ENCODE measurements at regions not wholly inside any gene's neighbourhood (a gene's known extent, or its start where the extent isn't known, plus 50 kb on each side); places are given as distances from the start of the nearest gene placed in this dataset.
A peak's percentile ranks its signal among the peaks of the same experiment; 100 is the strongest.

DNA sequence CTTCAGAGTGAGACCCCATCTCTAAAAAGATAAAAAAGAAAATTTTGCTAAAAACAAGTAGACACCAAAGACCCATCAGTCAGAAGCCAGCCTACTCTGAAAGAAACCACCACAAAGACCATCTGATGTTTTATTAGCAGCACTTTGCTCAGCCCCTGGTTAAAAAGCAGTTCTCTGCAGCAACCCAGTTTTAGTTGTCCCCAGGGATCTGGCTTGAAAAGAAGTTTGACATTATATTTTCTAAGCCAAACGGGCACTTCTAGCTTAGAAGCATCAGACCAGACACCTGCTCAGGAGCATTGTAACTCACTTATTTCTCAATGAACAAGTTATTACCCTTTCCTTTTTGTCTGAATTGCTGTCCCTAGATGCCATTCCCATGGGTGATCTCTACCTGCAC lies 164.2 kb upstream of the ETAA1 start:
- no peak for DNase-seq

DNA sequence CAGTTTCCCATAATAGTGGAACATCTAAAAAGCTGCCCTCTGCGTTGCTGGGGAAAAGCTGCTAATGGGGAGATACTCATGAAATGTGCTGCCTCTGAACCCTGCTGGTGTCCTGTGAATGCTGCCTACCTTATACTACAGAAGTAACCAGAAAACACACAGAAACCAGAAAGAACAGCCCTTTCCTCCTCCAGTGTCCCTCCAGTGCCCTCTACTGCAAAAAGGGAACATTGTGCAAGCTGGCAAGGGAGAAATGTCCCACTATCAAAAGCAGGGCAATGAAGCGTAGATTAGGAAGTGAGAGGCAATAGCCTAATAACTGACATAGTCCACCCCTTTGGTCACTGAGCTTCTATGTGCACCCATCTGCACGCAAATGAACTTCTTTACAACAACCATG lies 162.7 kb upstream of the ETAA1 start:
- DNase-seq: peak in 1 of 3 donors; percentile 14

- no peak for DNase-seq
Measured at GRCh38 chr2:67237288-67237687, 159.8 kb upstream of the ETAA1 start.

- no peak for DNase-seq
Measured at GRCh38 chr2:67240507-67240906, 156.6 kb upstream of the ETAA1 start.

- no peak for DNase-seq
Measured at GRCh38 chr2:67241453-67241852, 155.7 kb upstream of the ETAA1 start.

DNA sequence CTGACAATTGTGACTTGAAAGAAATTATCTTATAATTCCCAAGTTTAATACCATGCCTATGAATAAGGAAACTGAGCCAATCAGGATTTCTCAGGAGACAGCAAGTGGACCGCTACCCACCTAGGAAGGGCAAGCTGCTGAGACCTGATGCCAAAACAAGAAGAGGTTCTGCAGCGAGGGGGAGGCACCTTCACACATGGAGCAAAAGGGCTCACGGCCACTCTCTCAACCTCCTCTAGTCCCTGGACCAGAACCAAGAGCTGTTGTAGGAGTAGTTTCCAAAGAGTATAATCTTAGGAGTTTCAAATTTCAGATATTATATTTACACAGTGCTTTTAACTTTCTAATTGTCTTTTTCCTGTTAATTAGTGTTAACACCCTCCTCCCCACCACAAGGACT lies 154.7 kb upstream of the ETAA1 start:
- DNase-seq: no peak

GRCh38 chr2:67243919-67244318 lies 153.2 kb upstream of the ETAA1 start:
- no peak for DNase-seq

DNA sequence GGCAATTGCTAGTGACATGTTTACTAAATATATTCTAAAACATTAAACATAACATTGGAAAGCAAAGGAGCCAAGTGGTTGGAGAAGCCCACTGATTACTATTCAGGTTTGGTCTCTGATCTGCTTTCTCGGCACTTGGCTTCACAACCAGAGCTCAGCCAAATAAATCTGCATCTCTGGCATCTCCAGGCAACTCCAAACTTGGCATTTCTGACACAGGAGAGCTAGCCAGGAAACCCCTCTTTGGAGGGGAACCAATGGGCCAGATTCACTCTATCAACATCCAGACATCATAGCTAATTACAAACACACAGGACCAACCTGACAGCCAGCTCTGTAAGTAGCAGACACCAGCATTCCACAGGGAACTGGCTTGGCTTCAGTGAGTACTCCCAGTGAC lies 150.3 kb upstream of the ETAA1 start:
- DNase-seq: no peak

GRCh38 chr2:67251741-67252140 lies 145.4 kb upstream of the ETAA1 start:
- DNase-seq: no peak

DNA sequence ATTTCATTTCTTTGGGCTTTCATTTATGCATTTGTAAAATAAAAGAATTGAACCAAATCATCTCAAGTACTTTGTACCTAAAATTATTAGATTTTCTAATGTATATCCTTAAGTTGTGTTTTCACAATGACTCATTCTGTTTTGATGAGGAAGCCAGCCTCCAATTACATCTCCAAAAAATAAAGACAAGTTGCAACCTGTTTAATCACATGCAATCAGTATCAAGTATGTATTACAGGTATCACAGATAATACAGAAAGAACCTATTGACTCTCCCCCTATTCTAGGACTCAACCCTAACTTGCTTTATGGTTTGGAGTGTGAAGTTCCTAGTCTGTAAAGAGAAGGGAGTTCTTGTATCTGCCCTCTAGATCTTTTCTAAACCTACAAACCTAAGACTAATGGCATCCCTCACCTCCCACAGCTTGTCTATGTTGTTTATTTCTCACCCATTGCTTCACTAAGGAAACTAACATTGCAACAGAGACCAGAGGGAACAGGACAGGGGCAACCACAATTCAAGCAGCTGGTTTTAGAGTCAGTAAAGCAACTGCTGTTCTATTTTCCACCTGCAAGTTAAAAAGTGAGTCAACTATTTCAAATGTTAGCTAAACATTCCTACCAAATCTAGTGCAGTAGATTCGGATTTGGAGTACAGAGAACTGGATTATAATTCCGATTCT lies 141.1 kb upstream of the ETAA1 start:
- no peak for DNase-seq

GRCh38 chr2:67256892-67257291 lies 140.2 kb upstream of the ETAA1 start:
- DNase-seq: peak in 1 of 3 donors; percentile 36

DNA sequence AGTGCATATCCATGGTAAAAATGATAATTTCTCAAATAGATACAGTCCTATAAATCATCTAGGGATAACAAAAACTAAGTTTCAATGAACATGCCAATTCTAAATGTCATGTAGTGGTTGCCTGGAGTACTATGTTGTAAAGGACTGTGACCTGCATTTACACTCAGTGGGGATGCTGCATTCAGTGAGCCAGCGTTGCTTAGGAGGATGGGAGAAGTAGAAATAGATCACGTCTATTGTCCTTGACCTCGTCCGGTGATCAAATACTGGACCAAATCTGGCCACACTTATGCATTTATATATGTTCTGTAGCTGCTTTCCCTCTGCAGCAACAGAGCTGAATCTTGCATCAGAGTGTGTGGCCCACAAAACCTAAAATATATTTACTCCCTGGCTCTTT lies 139.0 kb upstream of the ETAA1 start:
- DNase-seq: no peak

- DNase-seq: no peak
Measured at GRCh38 chr2:67258831-67259230, 138.3 kb upstream of the ETAA1 start.

DNA sequence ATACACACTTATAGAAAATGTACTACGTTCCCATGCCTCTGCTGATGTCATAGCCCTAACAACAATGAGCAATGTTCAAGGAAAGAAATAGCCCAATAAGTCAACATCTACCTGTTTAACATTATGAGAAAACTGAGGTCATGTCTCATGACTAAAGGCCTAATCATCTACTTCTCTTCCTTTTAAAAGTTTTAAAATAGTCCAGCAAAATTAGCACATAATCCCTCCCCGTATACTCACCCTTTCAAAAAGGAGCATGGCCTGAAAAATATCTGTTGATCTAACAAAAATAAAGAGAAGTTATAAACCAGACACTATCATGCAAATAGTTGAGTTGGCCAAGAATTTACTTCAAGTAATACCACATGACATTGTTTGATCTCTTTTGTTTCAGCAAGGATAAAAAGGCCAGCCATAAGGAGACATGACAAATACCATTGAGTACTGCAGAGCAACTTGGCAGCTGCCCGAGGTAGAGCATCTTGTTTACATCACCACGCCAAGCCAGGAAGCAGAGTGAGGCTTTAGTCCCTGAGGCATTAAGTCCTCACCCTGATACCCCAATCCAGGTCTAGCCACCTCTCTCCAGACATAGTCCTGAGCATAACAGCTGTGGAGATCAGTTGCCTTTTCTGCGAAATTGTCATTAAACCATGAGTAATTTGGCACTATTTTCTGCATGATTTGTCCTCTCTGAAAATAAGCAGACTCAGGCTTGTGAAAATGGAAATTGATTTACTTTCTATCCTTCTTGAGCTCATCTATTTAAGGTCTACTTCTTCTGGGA lies 137.4 kb upstream of the ETAA1 start:
- DNase-seq: peak; percentile 69 to 83 (median 80)

DNA sequence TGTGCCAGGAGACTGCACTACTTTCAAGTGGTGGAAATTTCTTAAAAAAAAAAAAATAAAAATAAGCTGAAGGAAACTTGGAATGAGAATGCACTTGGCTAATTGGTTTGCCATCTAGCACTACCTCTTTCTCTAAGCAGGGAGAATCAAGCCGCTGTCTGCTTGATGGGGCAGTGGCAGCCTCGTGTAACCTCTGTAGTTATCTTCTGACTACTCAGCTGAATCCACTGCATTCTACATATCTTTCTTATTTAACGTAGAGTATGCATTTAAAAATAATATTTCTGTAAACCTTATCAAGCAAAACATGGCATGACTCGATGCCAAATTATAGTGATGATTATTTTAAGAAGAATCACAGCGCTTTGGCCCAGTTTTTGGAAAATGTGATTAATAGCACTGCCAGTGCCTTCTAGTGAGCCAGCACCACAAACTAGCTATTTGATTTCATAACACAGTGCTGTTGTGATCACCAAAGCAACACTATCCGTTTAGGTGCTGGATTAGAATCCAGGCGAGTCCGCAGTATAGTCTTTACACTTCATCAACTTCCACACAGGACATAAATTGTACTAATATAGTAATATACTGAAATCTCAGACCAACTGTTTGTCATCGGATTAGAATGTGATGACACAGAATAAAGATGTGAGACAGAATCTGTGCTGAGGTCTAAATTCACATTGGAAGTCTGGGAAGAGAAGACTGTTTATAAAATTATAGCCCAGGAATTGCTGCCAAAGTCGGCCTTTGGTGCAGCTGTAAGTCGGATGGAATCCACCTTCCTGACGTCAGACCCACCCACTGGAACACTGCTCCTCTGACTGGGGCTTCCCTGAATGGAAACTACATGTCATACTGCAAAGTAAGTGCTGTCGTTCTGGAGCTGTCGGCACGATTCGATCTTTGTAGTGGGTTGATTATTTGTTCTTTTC lies 136.5 kb upstream of the ETAA1 start:
- DNase-seq: peak; percentile 95 to 99 (median 97)

GRCh38 chr2:67267241-67267640 lies 129.9 kb upstream of the ETAA1 start:
- DNase-seq: no peak

GRCh38 chr2:67268797-67269196 lies 128.3 kb upstream of the ETAA1 start:
- no peak for DNase-seq

- DNase-seq: no peak
Measured at GRCh38 chr2:67272195-67272594, 124.9 kb upstream of the ETAA1 start.

DNA sequence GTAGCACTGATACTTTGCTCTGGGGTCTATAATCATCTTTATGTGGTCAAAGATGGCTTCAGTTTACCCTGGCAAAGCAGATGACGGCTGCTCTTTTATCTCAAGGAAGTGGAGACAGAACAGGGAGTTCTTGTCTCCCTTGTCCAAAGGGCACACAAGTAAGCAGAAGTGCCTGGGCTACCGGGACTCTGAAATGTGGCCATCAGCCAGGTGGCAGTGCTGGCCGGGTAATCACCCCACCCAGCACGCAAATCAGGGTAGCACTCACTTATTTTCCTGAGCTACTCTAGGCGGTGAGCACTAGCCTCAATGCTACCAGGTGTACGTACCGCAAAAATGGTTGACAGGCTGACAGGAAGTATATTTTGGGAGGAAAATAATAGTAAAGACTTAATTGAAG lies 119.7 kb upstream of the ETAA1 start:
- DNase-seq: no peak

- DNase-seq: peak in 2 of 3 donors; percentile 30 to 59
Measured at GRCh38 chr2:67281101-67281500, 116.0 kb upstream of the ETAA1 start.

- DNase-seq: no peak
Measured at GRCh38 chr2:67283641-67284040, 113.5 kb upstream of the ETAA1 start.

DNA sequence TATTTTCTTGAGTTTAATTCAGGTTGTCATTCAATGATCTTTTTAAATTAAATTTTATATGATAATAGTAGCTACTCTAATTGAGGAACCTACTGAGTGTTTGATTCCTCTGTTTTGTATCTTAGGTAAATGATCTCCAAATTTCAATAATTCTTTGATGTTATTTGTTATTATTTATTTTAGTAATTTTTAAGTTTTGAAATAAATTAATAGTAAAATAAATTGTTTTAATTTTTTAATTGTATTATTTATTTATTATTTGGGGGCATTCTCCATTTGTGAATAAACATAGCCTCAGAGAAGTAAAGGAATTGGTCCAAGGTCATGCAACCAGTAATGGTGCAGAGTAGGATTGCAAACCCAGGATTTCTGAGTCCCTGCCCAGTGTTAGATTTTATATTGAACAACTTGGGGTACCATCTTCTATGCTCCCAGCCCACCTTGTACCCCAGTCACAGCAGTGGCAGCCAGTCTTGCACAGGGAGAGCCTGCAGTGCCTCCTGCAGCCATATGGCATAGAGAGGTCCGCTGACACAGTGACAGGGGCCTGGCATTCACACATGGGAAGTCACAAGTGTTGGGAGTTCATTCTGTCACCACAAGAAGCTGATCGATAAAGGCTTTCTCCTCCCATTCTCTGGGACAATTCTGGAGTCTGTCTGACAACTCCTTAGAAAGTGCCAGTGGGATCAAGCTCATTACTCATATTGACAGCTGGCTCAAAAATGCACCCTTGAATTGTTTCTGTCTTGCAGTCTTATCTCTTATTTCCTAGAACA lies 110.0 kb upstream of the ETAA1 start:
- DNase-seq: no peak
